SK-N-SH (cell line): ENCODE measurements at regions not wholly inside any gene's neighbourhood (a gene's known extent, or its start where the extent isn't known, plus 50 kb on each side); places are given as distances from the start of the nearest gene placed in this dataset.

Experiments used
- EZH2phosphoT487 ChIP-seq: fragments of 200-600 bp; sonication (generic); IDR thresholded peaks from 2 replicates; pipeline ENCODE4 v1.6.1; 2017; ENCODE audit warnings: low read depth, mixed run types, mild to moderate bottlenecking, antibody characterized with exemption, moderate library complexity, borderline replicate concordance
- TCF12 ChIP-seq: IDR thresholded peaks from 2 replicates; pipeline ENCODE4 v1.4.0; 2012
- TF ChIP-seq, protein P1 (sequence below): fragments of 200-600 bp; sonication (generic); IDR thresholded peaks from 2 replicates; pipeline ENCODE4 v1.6.1; 2017; ENCODE audit warnings: antibody characterized with exemption, mild to moderate bottlenecking, moderate library complexity
- TF ChIP-seq, protein P2 (sequence below): IDR thresholded peaks from 2 replicates; pipeline ENCODE4; 2012

DNA sequence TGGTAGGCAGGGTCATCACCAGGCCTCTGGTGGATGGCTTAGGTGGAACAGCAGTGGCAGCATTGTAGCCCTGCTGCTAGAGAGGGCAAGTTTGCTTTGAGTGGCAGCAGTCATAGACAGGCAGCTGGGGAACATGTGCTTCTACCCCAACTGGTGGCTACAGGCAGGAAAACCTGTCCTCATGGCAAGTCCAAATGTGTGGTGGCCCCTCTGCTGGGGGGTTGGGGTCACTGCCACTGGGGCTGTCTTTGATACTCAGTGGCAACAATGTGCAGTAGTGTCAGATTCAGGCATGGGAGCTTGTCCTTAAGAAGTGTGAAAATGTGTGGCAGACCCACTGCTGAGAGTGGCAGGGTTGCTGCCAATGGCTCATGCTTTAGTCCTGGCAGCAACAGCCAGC is 186.2 kb upstream of the NPSR1 start:
- TF ChIP-seq EZH2phosphoT487 (no peak), TCF12 (no peak)
- TF ChIP-seq, protein P1, sequence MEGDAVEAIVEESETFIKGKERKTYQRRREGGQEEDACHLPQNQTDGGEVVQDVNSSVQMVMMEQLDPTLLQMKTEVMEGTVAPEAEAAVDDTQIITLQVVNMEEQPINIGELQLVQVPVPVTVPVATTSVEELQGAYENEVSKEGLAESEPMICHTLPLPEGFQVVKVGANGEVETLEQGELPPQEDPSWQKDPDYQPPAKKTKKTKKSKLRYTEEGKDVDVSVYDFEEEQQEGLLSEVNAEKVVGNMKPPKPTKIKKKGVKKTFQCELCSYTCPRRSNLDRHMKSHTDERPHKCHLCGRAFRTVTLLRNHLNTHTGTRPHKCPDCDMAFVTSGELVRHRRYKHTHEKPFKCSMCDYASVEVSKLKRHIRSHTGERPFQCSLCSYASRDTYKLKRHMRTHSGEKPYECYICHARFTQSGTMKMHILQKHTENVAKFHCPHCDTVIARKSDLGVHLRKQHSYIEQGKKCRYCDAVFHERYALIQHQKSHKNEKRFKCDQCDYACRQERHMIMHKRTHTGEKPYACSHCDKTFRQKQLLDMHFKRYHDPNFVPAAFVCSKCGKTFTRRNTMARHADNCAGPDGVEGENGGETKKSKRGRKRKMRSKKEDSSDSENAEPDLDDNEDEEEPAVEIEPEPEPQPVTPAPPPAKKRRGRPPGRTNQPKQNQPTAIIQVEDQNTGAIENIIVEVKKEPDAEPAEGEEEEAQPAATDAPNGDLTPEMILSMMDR, result no peak
- TF ChIP-seq, protein P2, sequence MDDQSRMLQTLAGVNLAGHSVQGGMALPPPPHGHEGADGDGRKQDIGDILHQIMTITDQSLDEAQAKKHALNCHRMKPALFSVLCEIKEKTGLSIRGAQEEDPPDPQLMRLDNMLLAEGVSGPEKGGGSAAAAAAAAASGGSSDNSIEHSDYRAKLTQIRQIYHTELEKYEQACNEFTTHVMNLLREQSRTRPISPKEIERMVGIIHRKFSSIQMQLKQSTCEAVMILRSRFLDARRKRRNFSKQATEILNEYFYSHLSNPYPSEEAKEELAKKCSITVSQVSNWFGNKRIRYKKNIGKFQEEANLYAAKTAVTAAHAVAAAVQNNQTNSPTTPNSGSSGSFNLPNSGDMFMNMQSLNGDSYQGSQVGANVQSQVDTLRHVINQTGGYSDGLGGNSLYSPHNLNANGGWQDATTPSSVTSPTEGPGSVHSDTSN, result no peak
